GM19023 (cell line): ENCODE measurements at regions not wholly inside any gene's neighbourhood (a gene's known extent, or its start where the extent isn't known, plus 50 kb on each side); places are given as distances from the start of the nearest gene placed in this dataset.
"Not testable (repeated sequence)": the region's sequence is repeated elsewhere in the genome, so short reads cannot be mapped to it uniquely, and the experiment has no call there.

Source experiments
- ATAC-seq: cut with Tn5 transposase; IDR thresholded peaks from one replicate; pipeline ENCODE4 v1.9.1; 2021; ENCODE audit warnings: mild to moderate bottlenecking, moderate library complexity; ENCODE audit not compliant: unreplicated experiment

DNA sequence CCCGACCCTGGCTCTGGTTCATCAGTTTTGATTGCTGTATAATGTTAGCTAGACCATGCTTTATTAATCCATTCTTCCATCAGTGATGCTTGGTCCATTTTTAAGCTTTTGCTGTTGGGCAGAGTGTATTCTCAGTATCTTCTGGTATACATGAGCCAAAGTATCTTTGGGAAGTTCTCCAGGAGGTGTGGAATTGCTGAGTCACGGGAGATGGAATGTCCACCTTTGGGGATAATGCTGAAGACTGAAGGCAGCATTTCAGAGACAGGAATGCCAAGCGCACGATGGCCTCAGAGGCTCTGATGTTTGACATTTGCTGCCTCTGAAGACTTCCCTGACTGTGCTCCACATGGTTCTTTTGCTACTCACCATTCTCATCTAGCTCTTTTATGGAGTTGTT, 266.3 kb upstream of the KAZN start:
- no peak for ATAC-seq

DNA sequence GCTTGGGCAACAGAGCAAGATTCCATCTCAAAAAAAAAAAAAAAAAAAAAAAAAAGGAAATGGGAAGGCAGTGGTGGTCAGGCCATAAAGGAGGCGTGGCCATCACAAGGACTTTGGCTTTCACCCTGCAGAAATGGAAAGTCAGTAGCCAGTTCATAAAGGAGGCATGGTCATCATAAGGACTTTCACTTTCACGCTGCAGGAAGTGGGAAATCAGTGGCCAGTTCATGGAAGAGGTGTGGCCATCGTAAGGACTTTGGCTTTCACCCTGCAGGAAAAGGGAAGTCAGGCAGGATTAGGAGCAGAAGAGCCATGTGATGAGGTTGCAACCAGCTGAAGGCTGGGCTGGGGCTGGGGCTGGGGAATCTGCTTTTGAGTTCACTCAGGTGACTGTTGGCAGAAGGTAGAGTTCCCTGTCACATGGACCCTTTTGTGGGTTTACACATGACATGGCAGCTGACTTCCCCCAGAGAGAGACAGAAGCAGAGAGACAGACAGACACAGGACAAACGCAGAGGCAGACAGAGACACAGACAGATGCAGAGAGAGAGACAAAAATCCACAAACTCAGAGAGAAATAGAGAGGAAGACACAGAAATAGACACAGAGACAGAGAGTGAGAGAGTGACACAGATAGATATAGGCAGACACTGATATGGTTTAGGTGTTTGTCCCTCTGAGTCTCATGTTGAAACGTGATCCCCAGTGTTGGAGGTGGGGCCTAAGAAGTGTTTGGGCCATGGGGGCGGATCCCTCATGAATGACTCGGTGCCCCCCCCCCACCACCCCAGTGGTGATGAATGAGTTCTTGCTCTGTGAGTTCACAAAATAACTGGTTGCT, 263.9 kb upstream of the KAZN start:
- ATAC-seq = no peak

DNA sequence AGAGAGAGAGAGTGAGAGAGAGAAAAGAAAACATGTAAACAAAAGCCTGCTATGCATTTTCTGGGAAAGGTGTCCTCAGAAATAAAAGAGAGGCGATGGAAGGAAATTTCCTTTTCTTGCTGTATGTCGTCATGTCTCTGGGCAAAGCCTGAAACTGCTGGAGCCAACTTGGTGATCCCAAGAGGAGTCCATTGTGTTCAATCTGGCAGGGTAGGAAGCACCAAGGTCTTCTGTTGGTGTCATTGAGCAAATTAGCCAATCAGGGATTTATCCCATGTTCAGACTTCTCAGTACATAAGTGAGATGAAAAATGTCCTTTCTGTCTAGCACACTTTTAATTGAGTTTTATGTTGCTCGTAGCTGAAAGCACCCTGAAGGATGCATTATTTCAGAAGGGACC, 260.0 kb upstream of the KAZN start:
- no peak for ATAC-seq

- no peak for ATAC-seq
These were observed 259.2 kb upstream of the KAZN start for GRCh38 chr1:14339288-14339687.

DNA sequence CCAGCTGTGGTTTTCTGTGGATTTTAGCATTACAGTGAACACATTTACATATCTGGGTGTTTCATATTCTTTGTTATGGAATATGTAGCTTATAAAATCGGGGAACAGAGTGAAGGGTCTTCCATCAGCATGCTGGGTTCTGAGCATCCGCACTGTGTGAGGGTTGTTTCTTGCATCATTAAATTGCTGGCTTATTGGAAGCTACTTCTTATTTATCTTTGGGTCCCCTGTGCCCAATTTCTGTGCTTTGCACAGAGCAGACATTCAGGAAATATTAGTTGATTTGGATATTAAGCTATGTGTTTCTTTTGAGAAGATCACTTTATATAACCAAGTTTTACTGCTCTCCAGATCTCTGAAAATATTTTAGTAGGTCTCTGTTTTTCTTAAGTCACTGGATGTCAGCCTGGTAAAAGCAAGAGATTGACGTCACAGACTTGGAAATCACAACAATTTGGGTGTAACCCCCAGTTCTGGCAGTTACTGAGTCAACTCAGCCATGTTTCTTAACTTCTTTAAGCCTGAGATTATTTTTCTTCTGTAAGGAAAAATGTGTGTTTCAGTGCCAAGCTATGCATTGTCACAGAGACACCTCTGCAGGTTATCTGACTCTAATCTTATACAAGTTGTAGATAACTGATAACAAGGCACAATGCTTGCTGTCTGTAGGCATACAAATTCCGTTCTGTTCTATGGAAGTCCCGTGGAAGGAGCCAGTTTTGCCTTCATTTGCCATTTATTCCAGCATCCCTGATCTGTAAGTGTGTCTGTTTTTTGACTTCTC, 258.3 kb upstream of the KAZN start:
- ATAC-seq = no peak

GRCh38 chr1:14341147-14341546, 257.3 kb upstream of the KAZN start:
- ATAC-seq = no peak

DNA sequence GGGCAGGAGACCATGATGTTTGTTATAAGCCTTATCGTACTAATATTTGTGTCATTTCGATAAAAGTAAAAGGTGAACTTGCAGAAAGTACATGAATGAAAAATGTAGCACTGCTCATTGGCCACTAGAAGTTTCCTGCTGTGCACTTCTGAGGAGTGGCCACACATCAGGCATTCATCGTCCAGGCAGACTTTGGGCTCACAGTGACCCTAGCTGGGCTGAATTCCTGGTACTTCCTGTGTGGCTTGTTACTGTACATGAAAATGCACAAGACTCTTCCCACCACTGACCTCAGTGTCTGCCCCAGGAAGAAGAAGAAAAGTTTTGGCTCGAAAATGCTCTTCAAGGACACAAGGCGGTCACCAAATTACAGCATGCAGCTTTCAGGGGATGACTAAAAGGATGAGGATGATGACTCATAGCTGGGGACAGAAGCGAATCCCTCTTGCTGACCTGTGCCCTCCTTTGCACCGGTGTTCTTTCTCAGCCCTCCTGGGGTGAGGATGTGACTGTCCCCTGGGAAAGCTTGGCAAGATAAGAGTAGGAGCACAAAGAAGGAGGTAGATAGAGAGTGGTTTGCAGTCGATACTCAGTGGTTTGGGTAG, 252.4 kb upstream of the KAZN start:
- ATAC-seq = no peak

- ATAC-seq = no peak
These were observed 251.3 kb upstream of the KAZN start for GRCh38 chr1:14347186-14347585.

DNA sequence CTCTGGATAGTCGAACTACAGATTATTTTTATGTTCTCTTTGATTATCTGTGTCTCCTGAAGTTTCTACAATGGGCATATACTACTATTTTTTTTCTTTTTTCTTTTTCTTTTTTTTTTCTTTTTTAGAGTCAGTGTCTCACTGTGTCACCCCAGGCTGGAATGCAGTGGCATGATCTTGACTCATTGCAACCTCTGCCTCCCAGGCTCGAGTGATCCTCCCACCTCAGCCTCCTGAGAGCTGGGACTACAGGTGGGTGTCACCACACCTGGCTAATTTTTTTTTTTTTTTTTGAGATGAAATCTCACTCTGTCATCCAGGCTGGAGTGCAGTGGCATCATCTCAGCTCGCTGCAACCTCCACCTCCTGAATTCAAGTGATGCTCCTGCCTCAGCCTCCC, 250.7 kb upstream of the KAZN start:
- no peak for ATAC-seq

- ATAC-seq = no peak
These were observed 248.3 kb upstream of the KAZN start for GRCh38 chr1:14350197-14350596.

DNA sequence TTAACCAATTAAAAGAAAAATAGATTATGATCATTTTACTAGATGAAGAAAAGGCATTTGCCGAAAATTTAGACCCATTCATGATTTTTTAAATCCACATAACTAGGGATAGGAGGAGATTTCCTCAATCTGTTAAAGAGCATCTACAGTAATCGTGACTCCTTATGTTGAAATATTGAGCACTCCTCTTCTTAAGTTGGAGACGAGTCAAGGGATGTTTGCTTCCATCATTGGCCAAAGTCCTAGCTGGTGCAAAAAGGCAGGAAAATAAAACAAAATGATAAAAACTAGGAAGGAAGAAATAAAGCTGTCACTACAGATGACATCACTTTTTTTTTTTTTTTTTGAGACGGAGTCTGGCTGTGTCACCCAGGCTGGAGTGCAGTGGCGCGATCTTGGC, 245.6 kb upstream of the KAZN start:
- ATAC-seq = no peak

DNA sequence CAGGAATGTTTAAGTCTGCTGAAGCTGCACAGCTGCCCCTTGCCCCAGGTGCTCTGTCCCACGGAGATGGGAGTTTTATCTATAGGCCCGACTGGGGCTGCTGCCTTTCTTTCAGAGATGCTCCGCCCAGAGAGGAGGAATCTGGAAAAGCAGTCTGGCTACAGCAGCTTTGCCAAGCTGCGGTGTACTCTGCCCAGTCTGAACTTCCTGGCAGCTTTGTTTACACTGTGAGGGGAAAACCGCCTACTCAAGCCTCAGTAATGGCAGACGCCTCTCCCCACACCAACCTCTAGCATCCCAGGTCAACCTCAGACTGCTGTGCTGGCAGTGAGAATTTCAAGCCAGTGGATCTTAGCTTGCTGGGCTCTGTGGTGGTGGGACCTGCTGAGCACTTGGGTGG, 237.5 kb upstream of the KAZN start:
- ATAC-seq = not testable (repeated sequence)

DNA sequence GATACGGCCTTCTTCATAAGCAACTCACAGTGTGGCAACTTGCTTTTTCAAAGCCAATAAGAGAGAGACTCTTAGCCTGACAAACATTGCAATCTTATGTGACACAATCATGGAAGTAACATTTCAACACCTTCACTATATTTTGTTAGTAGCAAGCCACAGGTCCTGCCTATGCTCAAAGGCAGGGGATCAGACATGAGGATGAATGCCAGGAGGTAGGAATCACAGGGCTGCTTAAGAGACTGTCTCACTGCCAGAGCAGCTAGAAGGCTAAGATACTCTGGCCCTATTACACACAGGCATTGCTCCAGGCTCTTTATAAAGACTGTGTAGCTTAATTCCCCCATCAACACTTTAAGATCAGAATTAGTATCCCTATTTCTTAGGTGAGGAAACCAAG, 236.2 kb upstream of the KAZN start:
- no peak for ATAC-seq

- ATAC-seq = no peak
These were observed 235.4 kb upstream of the KAZN start for GRCh38 chr1:14363036-14363590.

- no peak for ATAC-seq
These were observed 234.6 kb upstream of the KAZN start for GRCh38 chr1:14363707-14364413.

DNA sequence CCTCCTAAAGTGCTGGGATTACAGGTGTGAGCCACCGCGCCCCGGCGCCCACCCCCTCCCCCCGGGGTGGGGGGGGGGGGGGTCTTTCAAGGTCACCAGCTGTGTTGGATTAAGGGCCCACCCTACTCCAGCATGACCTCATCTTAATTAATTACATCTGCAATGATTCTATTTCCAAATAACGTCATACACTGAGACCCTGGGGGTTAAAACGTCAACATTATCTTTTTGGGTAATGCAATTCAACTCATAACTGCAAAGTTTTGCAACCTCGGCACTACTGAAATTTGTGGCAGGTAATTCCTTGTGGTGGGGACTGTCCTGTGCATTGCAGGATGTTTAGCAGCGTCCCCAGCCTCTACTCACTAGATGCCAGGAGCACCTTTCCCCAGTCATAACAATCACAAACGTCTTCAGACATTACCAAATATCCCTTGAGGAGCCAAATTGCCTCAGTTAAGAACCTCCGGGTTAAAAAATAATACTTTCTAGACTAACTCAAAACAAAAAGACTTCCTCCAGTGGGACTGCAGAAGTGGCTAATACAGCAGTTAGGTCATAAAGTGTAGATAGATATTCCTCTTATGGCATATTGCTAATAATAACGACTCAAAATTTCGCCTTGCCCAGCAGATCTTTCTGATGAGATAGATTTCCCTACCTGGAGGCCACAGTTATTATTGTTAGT, 233.0 kb upstream of the KAZN start:
- no peak for ATAC-seq

- no peak for ATAC-seq
These were observed 232.1 kb upstream of the KAZN start for GRCh38 chr1:14366091-14367018.

- no peak for ATAC-seq
These were observed 231.0 kb upstream of the KAZN start for GRCh38 chr1:14367451-14367850.

DNA sequence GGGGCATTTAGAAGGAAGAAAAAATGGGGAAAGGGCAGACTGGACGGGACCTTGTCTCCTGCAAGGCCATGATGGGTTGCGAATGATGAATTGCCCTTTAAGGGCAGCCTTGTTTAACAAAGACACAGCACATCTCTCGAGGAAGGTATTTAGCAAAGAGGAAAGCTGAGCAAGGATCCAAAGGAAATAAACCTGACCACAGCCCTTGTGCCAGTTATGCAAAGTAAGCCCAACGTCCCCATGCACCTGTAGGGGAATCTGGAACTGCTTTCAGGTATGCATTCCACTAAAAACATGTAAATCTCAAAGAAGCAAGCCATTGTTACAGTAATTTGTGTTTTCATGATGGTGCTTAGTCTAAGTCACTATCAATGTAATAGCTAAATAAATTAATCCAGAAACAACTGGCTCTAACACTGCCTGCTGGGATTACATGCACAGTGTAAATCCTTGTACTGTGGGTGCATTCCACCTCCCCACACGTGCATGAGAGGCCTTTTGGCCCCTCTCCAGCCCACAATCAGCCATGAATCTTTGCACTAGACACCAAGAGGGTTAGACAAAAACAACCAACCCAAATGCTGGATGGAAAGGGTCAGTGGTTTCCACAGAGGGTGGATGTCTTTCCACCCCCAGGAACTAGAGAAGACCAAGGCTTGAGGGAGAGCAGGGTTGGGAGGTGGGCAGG, 228.8 kb upstream of the KAZN start:
- ATAC-seq = no peak
